ENCODE measurements at regions not wholly inside any gene's neighbourhood (a gene's known extent, or its start where the extent isn't known, plus 50 kb on each side); places are given as distances from the start of the nearest gene placed in this dataset.

GRCh38 chr6:93567164-93567563 is 147.8 kb upstream of the EPHA7 start:
- Histone ChIP-seq H3K27ac (peak overlapping the region; percentile 82 to 99 (median 87)), H3K36me3 (no peaks in the 10 kb centered on the region), H3K4me1 (peaks cover 4 to 39% (median 7%) of the 10 kb centered on the region in 3 donors), H3K27me3 (no peaks in the 10 kb centered on the region), H3K4me3 (no peak overlapping the region), H3K9me3 (no peaks in the 10 kb centered on the region)
- WGBS, 2 donors (ENCODE audit: low coverage in 1 of 2), result 23% methylated on average over 1 to 4 of the region's 5 CpGs
- no peak for TF ChIP-seq POLR2A (IDR thresholded peaks at IDR 0.05)
- TF ChIP-seq EP300 (IDR thresholded peaks at IDR 0.05), result no peak
- TF ChIP-seq CTCF (IDR thresholded peaks at IDR 0.05), result no peak
- no peak for TF ChIP-seq POLR2AphosphoS5 (IDR thresholded peaks at IDR 0.05)
- no peak for ATAC-seq

- Histone ChIP-seq H3K27me3 (no peaks in the 10 kb centered on the region), H3K4me1 (peaks cover 4 to 34% (median 7%) of the 10 kb centered on the region in 3 donors), H3K9me3 (no peaks in the 10 kb centered on the region), H3K27ac (peak overlapping the region; percentile 82 to 99 (median 87)), H3K4me3 (no peak overlapping the region), H3K36me3 (no peaks in the 10 kb centered on the region)
- WGBS, 2 donors (ENCODE audit: low coverage in 1 of 2), result 14 to 44% methylated on average over 7 to 8 of the region's 8 CpGs
- peak; percentile 79 for ATAC-seq
- TF ChIP-seq POLR2AphosphoS5 (IDR thresholded peaks at IDR 0.05) (peak; percentile 69), EP300 (IDR thresholded peaks at IDR 0.05) (peak; percentile 28), CTCF (IDR thresholded peaks at IDR 0.05) (no peak), POLR2A (IDR thresholded peaks at IDR 0.05) (no peak)
Measured at GRCh38 chr6:93566285-93566684, 146.9 kb upstream of the EPHA7 start.

- no peaks in the 10 kb centered on the region for H3K9me3 ChIP-seq
- no CpG with 5 or more reads among the region's 1 CpG for WGBS, 2 donors (ENCODE audit: low coverage in 1 of 2)
- H3K27ac ChIP-seq, result peak overlapping the region in 3 of 4 donors; percentile 13 to 88 (median 58)
- no peak for ATAC-seq
- no peaks in the 10 kb centered on the region for H3K36me3 ChIP-seq
- TF ChIP-seq POLR2AphosphoS5 (IDR thresholded peaks at IDR 0.05) (peak; percentile 46), EP300 (IDR thresholded peaks at IDR 0.05) (no peak)
- H3K4me1 ChIP-seq, result peaks cover 4 to 34% (median 7%) of the 10 kb centered on the region in 3 donors
- no peak overlapping the region for H3K4me3 ChIP-seq
- H3K27me3 ChIP-seq, result no peaks in the 10 kb centered on the region
Measured at GRCh38 chr6:93562582-93562981, 143.2 kb upstream of the EPHA7 start.

GRCh38 chr6:93555292-93555691 is 135.9 kb upstream of the EPHA7 start:
- 85 to 88% methylated on average over 3 of the region's 3 CpGs for WGBS, 2 donors (ENCODE audit: low coverage in 1 of 2)
- H3K36me3 ChIP-seq, result no peaks in the 10 kb centered on the region
- no peak for ATAC-seq
- TF ChIP-seq POLR2AphosphoS5 (IDR thresholded peaks at IDR 0.05) (no peak), CTCF (IDR thresholded peaks at IDR 0.05) (no peak)
- no peak overlapping the region for H3K4me3 ChIP-seq
- no peaks in the 10 kb centered on the region for H3K9me3 ChIP-seq
- peaks cover 0 to 15% (median 3%) of the 10 kb centered on the region in 3 donors for H3K4me1 ChIP-seq
- H3K27me3 ChIP-seq, result no peaks in the 10 kb centered on the region
- no peak overlapping the region for H3K27ac ChIP-seq

GRCh38 chr6:93554018-93554417 is 134.7 kb upstream of the EPHA7 start:
- H3K27me3 ChIP-seq, result no peaks in the 10 kb centered on the region
- H3K27ac ChIP-seq, result no peak overlapping the region
- H3K36me3 ChIP-seq, result no peaks in the 10 kb centered on the region
- ATAC-seq, result no peak
- H3K9me3 ChIP-seq, result no peaks in the 10 kb centered on the region
- peaks cover 0 to 13% (median 3%) of the 10 kb centered on the region in 3 donors for H3K4me1 ChIP-seq
- TF ChIP-seq CTCF (IDR thresholded peaks at IDR 0.05) (no peak), EP300 (IDR thresholded peaks at IDR 0.05) (no peak), POLR2A (IDR thresholded peaks at IDR 0.05) (no peak), POLR2AphosphoS5 (IDR thresholded peaks at IDR 0.05) (no peak)
- 85 to 88% methylated on average over 2 of the region's 2 CpGs for WGBS, 2 donors (ENCODE audit: low coverage in 1 of 2)
- no peak overlapping the region for H3K4me3 ChIP-seq
